ENCODE measurements at regions not wholly inside any gene's neighbourhood (a gene's known extent, or its start where the extent isn't known, plus 50 kb on each side); places are given as distances from the start of the nearest gene placed in this dataset.

- TF ChIP-seq CTCF (conservative IDR thresholded peaks at IDR 0.05; ENCODE audit: low read depth): no peak
- no peak for DNase-seq (ENCODE audit: low spot score)
- CTCF ChIA-PET: no interaction called here
- H3K27ac ChIP-seq: no peak overlapping the region
- POLR2A ChIA-PET (ENCODE audit: low non-redundant PET): no interaction called here
These were observed 178.7 kb downstream of the PAWR start for GRCh38 chr12:79512068-79512467.

- TF ChIP-seq CTCF (conservative IDR thresholded peaks at IDR 0.05; ENCODE audit: low read depth): no peak
- CTCF ChIA-PET: no interaction called here
- H3K27ac ChIP-seq: no peak overlapping the region
- no peak for DNase-seq (ENCODE audit: low spot score)
- POLR2A ChIA-PET (ENCODE audit: low non-redundant PET): no interaction called here
These were observed 182.1 kb downstream of the PAWR start for GRCh38 chr12:79508622-79509021.
